K562 (cell line): ENCODE measurements at regions not wholly inside any gene's neighbourhood (a gene's known extent, or its start where the extent isn't known, plus 50 kb on each side); places are given as distances from the start of the nearest gene placed in this dataset.

Experiments
- ATAC-seq: fragments of 200-7000 bp; cut with Tn5 transposase; 3 replicates; pipeline ENCODE4 v1.9.1; 2020; ENCODE audit warnings: moderate library complexity
- BruUV-seq: library from RNA; stranded (reverse); fragments of 400-500 nt; replicated peaks from 2 replicates; lab custom pipeline; 2021; lab: Mats Ljungman, UMichigan
- CTCF ChIA-PET: fragments of 300-600 bp; formaldehyde crosslinking; extraction: SDS; loops from one replicate; lab custom pipeline; 2021; ENCODE audit warnings: low intra/inter-chr PET ratio; lab: Yijun Ruan, JAX
- POLR2A ChIA-PET: fragments of 300-600, 350-650 bp; sonication (Branson Sonifier 250); formaldehyde crosslinking; extraction: SDS; loops from one replicate; lab custom pipeline; 2021; ENCODE audit warnings: antibody characterized with exemption, inconsistent platforms; lab: Yijun Ruan, JAX
- DNase-seq, 4 experiments: peaks; one replicate each; pipeline versions ENCODE4 v3.0.0 to v3.0.0-alpha.2; 2011 to 2018; ENCODE audit warnings: low spot score in 3 of 4, mixed read lengths in 3 of 4; ENCODE audit errors: extremely low read depth in 1 of 4
- FAIRE-seq: peaks from 2 replicates; lab custom pipeline; 2011; peaks lifted over from hg19 to GRCh38; lab: Jason Lieb, UNC
- H2AFZ ChIP-seq: 2 replicates; pipeline ENCODE4 v1.6.0; 2011; ENCODE audit warnings: low read depth, low read length, control low read depth, inconsistent platforms
- H3K27ac ChIP-seq: fragments of 200-600 bp; 3 replicates; pipeline ENCODE4 v1.8.0; 2011; ENCODE audit warnings: low read depth, mild to moderate bottlenecking, control low read depth, inconsistent platforms, low read length, moderate library complexity, mixed read lengths; ENCODE audit errors: extremely low read depth
- H3K27me3 ChIP-seq, 2 experiments: fragments of 300-600 bp in 1 of 2; 2 replicates in 1 of 2; 3 replicates in 1 of 2; pipeline versions ENCODE4 v1.6.0 to v1.8.0; 2011; ENCODE audit warnings: inconsistent platforms in 2 of 2, low read length in 2 of 2, mild to moderate bottlenecking in 1 of 2, mixed read lengths in 1 of 2, moderate library complexity in 1 of 2; ENCODE audit not compliant: control insufficient read depth in 2 of 2, insufficient read depth in 2 of 2
- H3K36me3 ChIP-seq: fragments of 300-600 bp; 3 replicates; pipeline ENCODE4 v1.8.0; 2011; ENCODE audit warnings: mild to moderate bottlenecking, low read length, inconsistent platforms; ENCODE audit not compliant: control insufficient read depth, insufficient read depth
- H3K4me1 ChIP-seq, 2 experiments: fragments of 200-600 bp in 1 of 2; replicated peaks in 1 of 2; 2 replicates in 1 of 2; 3 replicates in 1 of 2; pipeline versions ENCODE4 v1.5.1 to v1.8.0; 2011; ENCODE audit warnings: inconsistent platforms in 2 of 2, low read length in 2 of 2, mild to moderate bottlenecking in 1 of 2, mixed read lengths in 1 of 2, moderate library complexity in 1 of 2; ENCODE audit not compliant: control insufficient read depth in 2 of 2, insufficient read depth in 2 of 2
- H3K4me2 ChIP-seq: 2 replicates; pipeline ENCODE4 v1.6.1; 2011; ENCODE audit warnings: low read length, control low read depth, inconsistent platforms, mixed read lengths; ENCODE audit not compliant: insufficient read depth
- H3K4me3 ChIP-seq: fragments of 200-600 bp; sonication (generic), shearing (Covaris generic); 2 replicates; pipeline ENCODE4 v1.5.1; 2016; ENCODE audit warnings: control low read depth, inconsistent platforms
- H3K79me2 ChIP-seq: fragments of 200-600 bp; 3 replicates; pipeline ENCODE4 v1.8.0; 2011; ENCODE audit warnings: low read length, inconsistent platforms; ENCODE audit not compliant: control insufficient read depth, insufficient read depth
- H3K9ac ChIP-seq, 2 experiments: 2 replicates each; pipeline versions ENCODE4 v1.6.0 to v1.6.1; 2011; ENCODE audit warnings: low read depth in 2 of 2, low read length in 2 of 2, control low read depth in 1 of 2, inconsistent platforms in 1 of 2, mild to moderate bottlenecking in 1 of 2, mixed read lengths in 1 of 2; ENCODE audit not compliant: insufficient read depth in 1 of 2
- H3K9me1 ChIP-seq: one replicate; pipeline ENCODE4 v1.6.0; 2011; ENCODE audit warnings: inconsistent platforms, mild to moderate bottlenecking, low read length, moderate library complexity; ENCODE audit not compliant: control insufficient read depth, insufficient read depth
- H3K9me3 ChIP-seq: replicated peaks from 2 replicates; pipeline ENCODE4 v1.5.1; 2011; ENCODE audit warnings: low read depth, low read length, inconsistent platforms; ENCODE audit not compliant: control insufficient read depth, insufficient read depth
- H4K20me1 ChIP-seq: replicated peaks from 2 replicates; pipeline ENCODE4 v1.6.1; 2011; ENCODE audit warnings: low read length, inconsistent platforms, mixed read lengths; ENCODE audit not compliant: control insufficient read depth, insufficient read depth
- CHD4 ChIP-seq: fragments of 200-600 bp; sonication (generic); IDR thresholded peaks from 3 replicates; pipeline ENCODE4 v1.6.1; 2012; ENCODE audit warnings: low read depth, mild to moderate bottlenecking, mixed read lengths, low read length, inconsistent platforms; ENCODE audit not compliant: insufficient read depth, insufficient replicate concordance, poor library complexity, severe bottlenecking
- MAFF ChIP-seq: IDR thresholded peaks from 2 replicates; pipeline ENCODE4 v1.6.1; 2012; ENCODE audit warnings: low read length, improper control_type of control experiment
- MED1 ChIP-seq: sonication (generic); formaldehyde crosslinking; IDR thresholded peaks from 2 replicates; pipeline ENCODE4 v1.8.1; 2023; ENCODE audit warnings: missing genetic modification reagents, borderline replicate concordance
- NFE2L1 ChIP-seq: fragments of 450-650 bp; IDR thresholded peaks from 2 replicates; pipeline ENCODE4 v1.6.1; 2016; ENCODE audit warnings: missing genetic modification characterization, low read depth, mild to moderate bottlenecking, missing compliant biosample characterization, moderate library complexity, borderline replicate concordance
- NR2F6 ChIP-seq: fragments of 450-650 bp; formaldehyde crosslinking; IDR thresholded peaks from 2 replicates; pipeline ENCODE4 v1.4.0; 2020; ENCODE audit warnings: mild to moderate bottlenecking
- POLR3A ChIP-seq: IDR thresholded peaks from 2 replicates; pipeline ENCODE4 v1.6.1; 2011; ENCODE audit warnings: borderline replicate concordance, mild to moderate bottlenecking, moderate library complexity; ENCODE audit not compliant: insufficient read length, insufficient read depth; ENCODE audit errors: extremely low read depth
- SIRT6 ChIP-seq: IDR thresholded peaks from one replicate; pipeline ENCODE4 v1.6.1; 2012; ENCODE audit warnings: low read depth, mild to moderate bottlenecking, control low read depth, inconsistent platforms, low read length, moderate library complexity
- SP1 ChIP-seq: sonication (generic); formaldehyde crosslinking; IDR thresholded peaks from 2 replicates; pipeline ENCODE4 v1.8.1; 2022; ENCODE audit warnings: mild to moderate bottlenecking, missing genetic modification reagents
- TBL1XR1 ChIP-seq, 2 experiments: IDR thresholded peaks; 2 replicates each; pipeline ENCODE4 v1.6.1; 2012; ENCODE audit warnings: improper control_type of control experiment in 2 of 2, low read length in 2 of 2, mild to moderate bottlenecking in 1 of 2
- ZBTB8A ChIP-seq: fragments of 450-650 bp; IDR thresholded peaks from 2 replicates; pipeline ENCODE4 v1.6.1; 2018; ENCODE audit warnings: mild to moderate bottlenecking, moderate library complexity; ENCODE audit not compliant: partially characterized antibody
- ZNF239 ChIP-seq: fragments of 250-450 bp; sonication (Bioruptor Pico); IDR thresholded peaks from 2 replicates; pipeline ENCODE4 v1.4.0; 2020; ENCODE audit warnings: mild to moderate bottlenecking
- WGBS: fragments of 100-300 bp; shearing (Covaris generic); methylation state at CpG from one replicate; pipeline ENCODE4 v1.1.6; 2016; ENCODE audit warnings: low coverage, mixed read lengths; ENCODE audit not compliant: insufficient coverage; ENCODE audit errors: missing lambda C conversion rate; 5-methylcytosine and 5-hydroxymethylcytosine counted together
- in situ Hi-C: fragments of 300-500 bp; cut with MboI; formaldehyde crosslinking; loops from 4 replicates; pipeline ENCODE4 v1.15.0; 2018; ENCODE audit warnings: inconsistent platforms, mixed read lengths
- intact Hi-C: fragments of 100-400 bp; cut with micrococcal nuclease; formaldehyde crosslinking; loops from 2 replicates; pipeline ENCODE4 v1.14.2; 2022
- TF ChIP-seq, protein P1 (sequence below), 2 experiments: fragments of 450-650 bp in 1 of 2; IDR thresholded peaks; 2 replicates each; pipeline ENCODE4 v1.6.1; 2011 to 2017; ENCODE audit warnings: low read depth in 2 of 2, antibody characterized with exemption in 1 of 2, borderline replicate concordance in 1 of 2, low read length in 1 of 2, mild to moderate bottlenecking in 1 of 2, mixed read lengths in 1 of 2; ENCODE audit not compliant: control insufficient read depth in 1 of 2
- TF ChIP-seq, protein P2 (sequence below): sonication (generic); formaldehyde crosslinking; IDR thresholded peaks from 2 replicates; pipeline ENCODE4 v1.8.1; 2023; ENCODE audit warnings: missing genetic modification reagents, mild to moderate bottlenecking, borderline replicate concordance

- TF ChIP-seq POLR3A, result no peak
- no peak for TF ChIP-seq NFE2L1 (tag)
- no peak for TF ChIP-seq ZBTB8A
- TF ChIP-seq TBL1XR1 (IDR thresholded peaks at IDR 0.05; ENCODE audit: low read length in 2 of 2), result no peak
- no peak for TF ChIP-seq SIRT6
Observed at GRCh38 chr5:38113880-38114279, 144.5 kb upstream of the EGFLAM start (continued).

DNA sequence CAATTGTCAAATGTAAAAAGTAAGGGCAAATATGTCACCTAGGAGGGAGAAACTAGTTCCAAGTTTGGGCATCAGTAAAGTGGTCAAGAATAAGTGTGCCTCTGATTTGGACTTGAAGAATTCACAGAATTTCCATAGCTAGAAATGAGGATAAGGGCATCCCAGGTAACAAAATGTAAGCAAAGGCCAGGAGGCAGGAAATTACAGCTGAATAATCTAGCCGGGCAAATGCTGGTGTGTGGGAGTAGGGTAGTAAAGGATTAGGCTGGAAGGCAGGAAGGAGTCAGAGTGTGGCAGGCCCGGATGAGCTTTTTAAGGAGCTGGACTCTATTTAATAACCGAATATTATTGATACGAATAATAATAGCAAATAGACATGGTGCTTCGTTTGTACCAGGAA is 144.9 kb upstream of the EGFLAM start:
- no TSS peak for BruUV-seq
- Histone ChIP-seq H3K4me3 (no peak overlapping the region), H3K9ac (no peak overlapping the region), H3K27me3 (peaks cover 2 to 4% of the 10 kb centered on the region in 2 experiments; a peak in 2 of 5 replicates), H3K79me2 (no peaks in the 10 kb centered on the region), H3K27ac (no peak overlapping the region), H3K36me3 (no peaks in the 10 kb centered on the region), H3K9me3 (no peaks in the 10 kb centered on the region), H2AFZ (no peak overlapping the region), H4K20me1 (no peaks in the 10 kb centered on the region), H3K4me1 (no peaks in the 10 kb centered on the region), H3K4me2 (no peak overlapping the region), H3K9me1 (no peaks in the 10 kb centered on the region)
- CTCF ChIA-PET, result no interaction called here
- no peak for DNase-seq
- FAIRE-seq, result no peak
- intact Hi-C loops (no loop called here), in situ Hi-C loops (no loop called here)
- POLR2A ChIA-PET, result interaction anchor here (0.9 kb wide), 1 partner anchor 11 kb away, joined by 3 read pairs; no protein-coding TSS in a partner anchor
- no peak for ATAC-seq
- WGBS, result 0% methylated on average over 5 of the region's 5 CpGs
- TF ChIP-seq CHD4, result no peak
- TF ChIP-seq, protein P1, sequence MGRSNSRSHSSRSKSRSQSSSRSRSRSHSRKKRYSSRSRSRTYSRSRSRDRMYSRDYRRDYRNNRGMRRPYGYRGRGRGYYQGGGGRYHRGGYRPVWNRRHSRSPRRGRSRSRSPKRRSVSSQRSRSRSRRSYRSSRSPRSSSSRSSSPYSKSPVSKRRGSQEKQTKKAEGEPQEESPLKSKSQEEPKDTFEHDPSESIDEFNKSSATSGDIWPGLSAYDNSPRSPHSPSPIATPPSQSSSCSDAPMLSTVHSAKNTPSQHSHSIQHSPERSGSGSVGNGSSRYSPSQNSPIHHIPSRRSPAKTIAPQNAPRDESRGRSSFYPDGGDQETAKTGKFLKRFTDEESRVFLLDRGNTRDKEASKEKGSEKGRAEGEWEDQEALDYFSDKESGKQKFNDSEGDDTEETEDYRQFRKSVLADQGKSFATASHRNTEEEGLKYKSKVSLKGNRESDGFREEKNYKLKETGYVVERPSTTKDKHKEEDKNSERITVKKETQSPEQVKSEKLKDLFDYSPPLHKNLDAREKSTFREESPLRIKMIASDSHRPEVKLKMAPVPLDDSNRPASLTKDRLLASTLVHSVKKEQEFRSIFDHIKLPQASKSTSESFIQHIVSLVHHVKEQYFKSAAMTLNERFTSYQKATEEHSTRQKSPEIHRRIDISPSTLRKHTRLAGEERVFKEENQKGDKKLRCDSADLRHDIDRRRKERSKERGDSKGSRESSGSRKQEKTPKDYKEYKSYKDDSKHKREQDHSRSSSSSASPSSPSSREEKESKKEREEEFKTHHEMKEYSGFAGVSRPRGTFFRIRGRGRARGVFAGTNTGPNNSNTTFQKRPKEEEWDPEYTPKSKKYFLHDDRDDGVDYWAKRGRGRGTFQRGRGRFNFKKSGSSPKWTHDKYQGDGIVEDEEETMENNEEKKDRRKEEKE (IDR thresholded peaks at IDR 0.05; ENCODE audit: borderline replicate concordance in 1 of 2, control insufficient read depth in 1 of 2, low read depth in 2 of 2, low read length in 1 of 2), result no peak
- TF ChIP-seq ZNF239 (CRISPR knock-in tag), result no peak
- no peak for TF ChIP-seq NR2F6 (CRISPR knock-in tag)
- TF ChIP-seq, protein P2, sequence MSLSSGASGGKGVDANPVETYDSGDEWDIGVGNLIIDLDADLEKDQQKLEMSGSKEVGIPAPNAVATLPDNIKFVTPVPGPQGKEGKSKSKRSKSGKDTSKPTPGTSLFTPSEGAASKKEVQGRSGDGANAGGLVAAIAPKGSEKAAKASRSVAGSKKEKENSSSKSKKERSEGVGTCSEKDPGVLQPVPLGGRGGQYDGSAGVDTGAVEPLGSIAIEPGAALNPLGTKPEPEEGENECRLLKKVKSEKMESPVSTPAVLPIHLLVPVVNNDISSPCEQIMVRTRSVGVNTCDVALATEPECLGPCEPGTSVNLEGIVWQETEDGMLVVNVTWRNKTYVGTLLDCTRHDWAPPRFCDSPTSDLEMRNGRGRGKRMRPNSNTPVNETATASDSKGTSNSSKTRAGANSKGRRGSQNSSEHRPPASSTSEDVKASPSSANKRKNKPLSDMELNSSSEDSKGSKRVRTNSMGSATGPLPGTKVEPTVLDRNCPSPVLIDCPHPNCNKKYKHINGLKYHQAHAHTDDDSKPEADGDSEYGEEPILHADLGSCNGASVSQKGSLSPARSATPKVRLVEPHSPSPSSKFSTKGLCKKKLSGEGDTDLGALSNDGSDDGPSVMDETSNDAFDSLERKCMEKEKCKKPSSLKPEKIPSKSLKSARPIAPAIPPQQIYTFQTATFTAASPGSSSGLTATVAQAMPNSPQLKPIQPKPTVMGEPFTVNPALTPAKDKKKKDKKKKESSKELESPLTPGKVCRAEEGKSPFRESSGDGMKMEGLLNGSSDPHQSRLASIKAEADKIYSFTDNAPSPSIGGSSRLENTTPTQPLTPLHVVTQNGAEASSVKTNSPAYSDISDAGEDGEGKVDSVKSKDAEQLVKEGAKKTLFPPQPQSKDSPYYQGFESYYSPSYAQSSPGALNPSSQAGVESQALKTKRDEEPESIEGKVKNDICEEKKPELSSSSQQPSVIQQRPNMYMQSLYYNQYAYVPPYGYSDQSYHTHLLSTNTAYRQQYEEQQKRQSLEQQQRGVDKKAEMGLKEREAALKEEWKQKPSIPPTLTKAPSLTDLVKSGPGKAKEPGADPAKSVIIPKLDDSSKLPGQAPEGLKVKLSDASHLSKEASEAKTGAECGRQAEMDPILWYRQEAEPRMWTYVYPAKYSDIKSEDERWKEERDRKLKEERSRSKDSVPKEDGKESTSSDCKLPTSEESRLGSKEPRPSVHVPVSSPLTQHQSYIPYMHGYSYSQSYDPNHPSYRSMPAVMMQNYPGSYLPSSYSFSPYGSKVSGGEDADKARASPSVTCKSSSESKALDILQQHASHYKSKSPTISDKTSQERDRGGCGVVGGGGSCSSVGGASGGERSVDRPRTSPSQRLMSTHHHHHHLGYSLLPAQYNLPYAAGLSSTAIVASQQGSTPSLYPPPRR (CRISPR knock-in tag), result no peak
- no peak for TF ChIP-seq MED1 (CRISPR knock-in tag)
- TF ChIP-seq SP1 (CRISPR knock-in tag), result no peak
- TF ChIP-seq MAFF, result no peak
